Brain microvascular endothelial cell (primary cell): ENCODE measurements at regions not wholly inside any gene's neighbourhood (a gene's known extent, or its start where the extent isn't known, plus 50 kb on each side); places are given as distances from the start of the nearest gene placed in this dataset.

Experiments used
- DNase-seq: peaks from one replicate; pipeline ENCODE4 v3.0.0-alpha.2; 2020
- H3K27ac ChIP-seq: fragments of 250-450 bp; sonication (Bioruptor Pico); 2 replicates; pipeline ENCODE4 v1.5.1; 2020; ENCODE audit warnings: mild to moderate bottlenecking, moderate library complexity
- H3K27me3 ChIP-seq: fragments of 250-450 bp; sonication (Bioruptor Pico); replicated peaks from 2 replicates; pipeline ENCODE4 v1.5.1; 2020; ENCODE audit warnings: mild to moderate bottlenecking
- H3K36me3 ChIP-seq: fragments of 250-450 bp; sonication (Bioruptor Pico); replicated peaks from 2 replicates; pipeline ENCODE4 v1.5.1; 2020; ENCODE audit warnings: mild to moderate bottlenecking
- H3K4me3 ChIP-seq: 2 replicates; pipeline ENCODE4 v1.5.1; 2011; ENCODE audit warnings: low read depth, mild to moderate bottlenecking, control low read depth, low read length, moderate library complexity
- CTCF ChIP-seq: IDR thresholded peaks from 2 replicates; pipeline ENCODE4 v1.5.1; 2011; ENCODE audit warnings: low read depth, mild to moderate bottlenecking, moderate library complexity, low read length, control low read depth, inconsistent platforms; ENCODE audit errors: missing control alignments
- in situ Hi-C: cut with HindIII; loops from 2 replicates; pipeline ENCODE4 v1.10.0; 2017; ENCODE audit warnings: low sequenced_read_pairs, low pct_ligation_motif_present

DNA sequence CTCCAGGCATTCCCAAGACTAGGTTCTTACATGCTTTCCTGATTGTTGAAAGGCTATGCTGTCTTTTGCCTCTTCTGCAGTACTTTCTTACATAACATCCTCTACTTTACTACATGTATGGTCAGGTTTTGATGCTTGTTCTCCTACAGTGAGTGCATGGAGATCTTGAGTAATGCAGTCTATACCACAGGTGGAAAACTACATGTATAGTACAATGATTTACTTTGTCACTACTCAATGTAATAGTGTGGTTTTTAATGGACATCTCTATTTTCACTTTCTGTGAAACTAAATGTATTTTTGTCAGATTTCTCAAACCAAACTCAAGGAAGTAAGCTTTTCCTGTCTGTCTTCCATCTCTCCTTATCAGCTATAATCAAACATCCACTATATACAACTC is 657.0 kb downstream of the TUSC7 start:
- no peaks in the 10 kb centered on the region for H3K27me3 ChIP-seq
- H3K27ac ChIP-seq = no peak overlapping the region
- H3K36me3 ChIP-seq = no peaks in the 10 kb centered on the region
- DNase-seq = no peak
- no peak overlapping the region for H3K4me3 ChIP-seq
- in situ Hi-C loops = no loop called here
- no peak for TF ChIP-seq CTCF

DNA sequence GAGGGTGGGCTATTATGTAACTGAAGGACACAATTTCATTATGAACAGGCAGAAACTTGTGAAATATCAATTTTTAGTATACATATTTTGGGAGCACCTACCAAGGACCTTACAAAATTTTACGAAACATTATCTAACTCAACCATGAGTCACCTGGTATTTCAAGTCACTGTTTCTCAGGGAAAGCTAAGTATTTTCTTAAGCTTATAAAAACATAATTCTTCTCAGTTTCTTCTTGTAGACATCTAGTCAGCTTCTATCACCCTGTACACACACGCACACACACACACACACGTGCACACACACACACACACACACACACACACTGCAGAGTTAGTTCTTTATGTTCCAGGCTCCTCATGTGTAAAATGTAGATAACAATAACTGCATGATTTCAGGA is 658.3 kb downstream of the TUSC7 start:
- TF ChIP-seq CTCF = no peak
- in situ Hi-C loops = no loop called here
- Histone ChIP-seq H3K4me3 (no peak overlapping the region), H3K27me3 (no peaks in the 10 kb centered on the region), H3K27ac (no peak overlapping the region), H3K36me3 (no peaks in the 10 kb centered on the region)
- no peak for DNase-seq

DNA sequence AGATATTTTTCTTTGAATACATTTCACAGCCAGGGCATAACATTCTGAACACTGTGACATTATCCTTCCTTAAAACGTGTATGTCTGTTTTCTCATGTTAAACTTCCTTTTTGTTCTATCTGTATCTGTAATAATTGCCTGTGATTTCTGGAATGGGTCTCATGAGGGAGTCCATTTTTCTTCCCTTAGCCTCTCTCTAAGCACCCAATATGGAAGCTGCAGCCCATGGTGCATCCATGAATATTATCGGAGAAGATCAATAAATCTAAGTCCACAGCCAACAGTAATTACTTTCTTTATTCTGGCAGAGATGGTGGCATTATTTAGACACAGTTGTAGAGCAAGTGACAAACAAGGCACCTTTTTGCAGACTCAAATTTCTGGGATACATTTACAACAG is 671.1 kb downstream of the TUSC7 start:
- DNase-seq = no peak
- in situ Hi-C loops = no loop called here
- Histone ChIP-seq H3K4me3 (no peak overlapping the region), H3K27ac (no peak overlapping the region), H3K36me3 (no peaks in the 10 kb centered on the region), H3K27me3 (no peaks in the 10 kb centered on the region)
- TF ChIP-seq CTCF = no peak

GRCh38 chr3:117393119-117393518 is 683.5 kb downstream of the TUSC7 start:
- DNase-seq = no peak
- Histone ChIP-seq H3K36me3 (no peaks in the 10 kb centered on the region), H3K27ac (no peak overlapping the region), H3K4me3 (no peak overlapping the region), H3K27me3 (no peaks in the 10 kb centered on the region)
- TF ChIP-seq CTCF = no peak
- in situ Hi-C loops = no loop called here

DNA sequence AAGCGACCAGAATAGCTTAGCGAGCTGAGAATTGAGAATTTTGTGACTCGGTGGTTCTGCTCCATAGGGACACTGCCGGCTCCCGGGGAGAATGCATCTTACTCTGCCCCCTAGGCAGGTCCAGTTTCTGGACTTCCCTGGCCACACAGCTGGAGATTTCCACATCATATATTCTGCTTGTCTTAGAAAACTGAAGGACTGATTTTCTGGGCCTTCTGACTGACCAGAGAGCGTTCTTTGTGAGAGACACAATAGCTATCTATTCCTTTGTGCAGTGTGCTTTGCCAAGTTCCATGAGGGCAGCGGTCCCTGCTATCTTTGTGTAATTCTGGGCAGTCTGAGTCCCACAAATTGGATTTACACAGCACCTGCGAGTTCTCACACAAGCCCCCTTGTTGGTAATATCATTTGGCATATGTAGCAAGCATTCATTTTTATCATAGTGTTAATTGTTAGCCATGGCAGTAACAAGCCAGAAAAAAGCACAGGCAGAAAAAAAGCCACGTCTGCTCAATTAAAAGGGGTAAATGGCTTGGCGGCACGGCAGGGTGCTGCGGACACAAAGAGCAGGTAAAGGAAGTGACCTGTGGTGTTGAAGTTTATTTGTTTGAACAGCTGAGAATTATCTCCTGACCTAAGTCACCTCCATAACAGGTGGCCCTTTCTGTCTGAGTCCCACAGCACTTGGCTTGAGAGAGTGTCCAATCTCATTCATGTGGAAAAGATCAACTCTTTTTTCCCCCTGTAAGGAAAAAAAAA is 688.7 kb downstream of the TUSC7 start:
- Histone ChIP-seq H3K27me3 (no peaks in the 10 kb centered on the region), H3K36me3 (no peaks in the 10 kb centered on the region), H3K27ac (no peak overlapping the region), H3K4me3 (no peak overlapping the region)
- peak; percentile 2 for TF ChIP-seq CTCF
- in situ Hi-C loops = no loop called here
- DNase-seq = no peak
